GM19372 (cell line): ENCODE measurements at regions not wholly inside any gene's neighbourhood (a gene's known extent, or its start where the extent isn't known, plus 50 kb on each side); places are given as distances from the start of the nearest gene placed in this dataset.

Experiments used
- ATAC-seq: cut with Tn5 transposase; IDR thresholded peaks from one replicate; pipeline ENCODE4 v1.9.1; 2021; ENCODE audit warnings: mild to moderate bottlenecking, low read depth, moderate library complexity; ENCODE audit not compliant: unreplicated experiment

DNA sequence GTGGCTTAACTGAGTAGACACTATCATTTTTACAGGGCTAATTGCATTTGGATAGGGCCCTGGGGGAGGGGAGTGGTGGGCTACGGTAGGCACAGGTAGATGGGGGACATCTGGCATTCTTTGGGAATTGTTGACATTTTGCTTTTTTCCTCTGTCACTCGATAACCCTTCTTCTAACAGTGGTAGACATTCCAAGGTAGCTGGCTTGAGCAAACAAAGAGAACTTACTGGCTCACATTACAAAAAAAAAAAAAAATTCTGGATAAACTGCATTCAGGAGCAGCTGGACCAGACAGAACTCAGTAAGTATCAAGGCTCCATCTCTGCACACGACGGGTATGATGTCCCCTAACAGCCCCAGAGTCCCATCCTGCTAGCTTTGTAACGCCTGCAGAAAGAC is 585.2 kb downstream of the ZNF608 start:
- ATAC-seq = no peak

DNA sequence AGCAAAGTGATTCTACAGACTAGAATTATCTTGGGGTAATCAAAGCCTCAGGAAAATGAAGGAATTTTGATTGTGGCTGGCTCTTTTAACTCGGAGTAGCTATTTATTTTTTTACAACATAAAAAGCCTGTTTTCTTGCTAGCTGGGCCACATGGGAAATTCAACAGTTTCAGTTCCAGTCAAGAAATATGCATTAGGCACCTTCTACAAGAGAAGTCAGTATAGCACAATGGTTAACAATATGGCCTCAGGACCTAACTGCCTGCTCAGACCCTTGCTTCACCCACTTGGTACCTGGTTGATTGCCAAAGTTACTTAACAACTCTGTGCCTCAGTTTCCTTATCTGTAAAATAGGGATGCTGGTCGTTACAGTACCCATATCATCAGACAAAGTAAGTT is 586.2 kb downstream of the ZNF608 start:
- no peak for ATAC-seq

- ATAC-seq = peak; percentile 61
Measured at GRCh38 chr5:124157320-124157719, 589.1 kb downstream of the ZNF608 start.

GRCh38 chr5:124156415-124156996 is 589.9 kb downstream of the ZNF608 start:
- ATAC-seq = no peak

DNA sequence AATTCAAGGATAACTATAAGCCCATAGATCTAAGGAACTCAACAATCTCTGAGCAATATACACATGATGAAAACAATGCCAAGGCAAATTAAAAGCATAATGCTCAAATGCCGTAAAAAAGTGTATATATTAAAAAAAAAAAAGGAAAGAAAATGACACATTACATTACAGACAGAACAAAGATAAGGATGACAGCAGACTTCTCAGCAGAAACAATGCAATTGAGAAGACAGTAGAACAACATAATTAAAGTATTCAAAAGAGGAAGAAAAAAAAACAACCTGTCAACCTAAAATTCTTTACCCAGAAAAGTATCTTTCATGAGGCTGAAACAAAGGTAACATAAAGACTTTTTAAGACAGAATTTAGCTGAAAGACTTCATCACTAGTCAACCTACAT is 591.7 kb downstream of the ZNF608 start:
- no peak for ATAC-seq

- ATAC-seq = no peak
Measured at GRCh38 chr5:124153588-124153987, 592.9 kb downstream of the ZNF608 start.

DNA sequence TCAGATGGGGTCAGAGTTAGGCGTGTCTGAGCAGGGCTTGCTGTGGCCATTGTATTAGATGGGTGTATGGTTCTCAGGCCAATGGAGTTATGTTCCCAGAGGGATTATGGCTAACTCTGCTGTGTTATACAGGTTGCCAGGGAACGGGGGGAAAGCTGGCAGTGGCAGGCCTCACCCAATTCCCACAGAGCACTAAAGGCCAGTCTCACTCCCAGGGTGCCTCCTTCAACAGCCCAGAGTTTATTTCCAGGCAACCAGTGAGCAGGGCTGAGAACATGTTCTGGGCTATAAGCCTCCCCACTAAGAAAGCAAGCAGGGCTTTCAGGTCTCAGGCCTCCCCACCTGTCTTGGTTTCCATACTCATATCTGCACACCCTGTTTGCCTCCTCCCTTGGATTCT is 597.9 kb downstream of the ZNF608 start:
- no peak for ATAC-seq

- ATAC-seq = no peak
Measured at GRCh38 chr5:124140060-124140459, 606.4 kb downstream of the ZNF608 start.

- no peak for ATAC-seq
Measured at GRCh38 chr5:124139477-124139876, 607.0 kb downstream of the ZNF608 start.

DNA sequence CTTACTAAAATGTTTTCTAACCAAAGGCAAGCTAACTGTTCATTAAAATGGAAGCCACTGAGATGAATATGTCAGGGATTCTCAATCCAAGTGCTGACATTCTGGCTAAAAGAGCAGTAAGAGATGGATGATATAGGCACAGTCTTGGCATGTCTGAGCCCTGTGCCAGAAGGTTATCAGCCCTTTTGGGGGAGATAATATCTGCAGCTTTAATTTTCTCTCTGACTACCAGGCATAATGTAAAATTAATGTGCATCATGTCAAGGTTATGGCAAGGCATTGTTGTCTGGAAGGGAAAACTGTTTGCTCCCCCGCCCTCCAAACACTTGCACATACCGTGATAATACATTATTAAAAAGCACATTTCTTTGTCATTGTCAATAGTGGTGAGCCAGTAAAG is 609.8 kb downstream of the ZNF608 start:
- ATAC-seq = no peak

DNA sequence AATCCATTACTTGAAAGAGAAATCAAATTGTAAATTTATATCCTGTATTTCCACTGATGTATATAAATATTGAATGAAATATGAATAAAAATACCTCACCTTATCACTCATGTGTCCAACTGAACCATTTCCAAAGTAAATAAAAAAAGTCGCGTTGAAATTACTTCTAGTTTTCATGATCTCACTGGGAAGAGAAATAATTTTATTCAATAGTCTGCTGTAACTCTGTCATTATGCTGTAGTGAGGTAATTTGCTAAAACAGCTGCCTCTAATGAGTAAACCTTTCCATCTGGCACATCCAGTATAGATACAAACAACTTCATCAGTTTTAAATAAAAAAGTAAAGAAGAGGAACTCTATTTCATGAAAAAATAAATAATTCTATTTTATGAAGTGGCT is 611.5 kb downstream of the ZNF608 start:
- no peak for ATAC-seq

- no peak for ATAC-seq
Measured at GRCh38 chr5:124133406-124133805, 613.0 kb downstream of the ZNF608 start.

- ATAC-seq = no peak
Measured at GRCh38 chr5:124132843-124133242, 613.6 kb downstream of the ZNF608 start.

DNA sequence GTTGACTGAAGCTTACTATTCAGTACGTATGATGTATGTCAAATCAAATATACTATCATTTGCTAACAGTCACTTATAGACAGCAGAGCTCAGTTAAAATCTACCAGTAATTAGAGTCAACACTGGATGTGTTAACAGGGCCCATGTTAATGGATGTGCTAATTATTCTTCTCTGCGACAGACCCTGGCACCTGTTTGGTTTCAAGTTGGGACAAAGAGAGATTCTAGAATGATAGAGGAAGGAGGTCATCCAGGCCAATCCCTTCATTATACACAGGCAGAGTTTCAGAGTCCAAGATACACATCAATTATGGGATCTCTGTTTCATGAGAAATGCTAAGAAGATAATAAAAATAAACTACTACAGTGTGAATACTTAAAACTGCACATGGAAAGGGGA is 615.0 kb downstream of the ZNF608 start:
- ATAC-seq = no peak

- ATAC-seq = no peak
Measured at GRCh38 chr5:124130816-124131215, 615.6 kb downstream of the ZNF608 start.

DNA sequence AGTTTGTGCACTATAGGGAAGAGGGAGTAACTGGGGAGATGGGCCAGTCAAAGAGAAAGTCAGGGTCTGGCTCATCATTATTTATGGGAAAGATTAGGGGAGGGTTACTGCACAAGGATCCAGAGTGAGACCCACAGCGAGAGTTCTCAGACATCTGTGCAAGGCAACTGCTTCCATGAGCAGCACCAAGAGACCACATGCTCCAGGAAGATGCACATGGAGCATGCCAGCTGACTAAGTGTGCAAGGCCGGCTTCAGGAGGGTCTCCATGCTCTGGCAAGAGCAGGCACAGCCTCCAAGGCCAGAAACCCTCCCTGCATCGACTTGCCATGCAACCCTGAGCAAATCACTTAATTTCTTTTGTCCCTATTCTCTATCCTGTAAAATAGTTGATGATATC is 616.9 kb downstream of the CSNK1G3 start:
- no peak for ATAC-seq

GRCh38 chr5:124126504-124127217 is 614.7 kb downstream of the CSNK1G3 start:
- no peak for ATAC-seq

GRCh38 chr5:124124711-124125229 is 612.8 kb downstream of the CSNK1G3 start:
- ATAC-seq = no peak

- ATAC-seq = no peak
Measured at GRCh38 chr5:124121198-124121597, 609.2 kb downstream of the CSNK1G3 start.

GRCh38 chr5:124114911-124115310 is 602.9 kb downstream of the CSNK1G3 start:
- no peak for ATAC-seq

GRCh38 chr5:124111886-124112285 is 599.9 kb downstream of the CSNK1G3 start:
- no peak for ATAC-seq

GRCh38 chr5:124110942-124111341 is 599.0 kb downstream of the CSNK1G3 start:
- no peak for ATAC-seq
